Posterior cingulate gyrus (tissue), 11 donors: ENCODE measurements at regions not wholly inside any gene's neighbourhood (a gene's known extent, or its start where the extent isn't known, plus 50 kb on each side); places are given as distances from the start of the nearest gene placed in this dataset.
"Not testable (repeated sequence)": the region's sequence is repeated elsewhere in the genome, so short reads cannot be mapped to it uniquely, and the experiment has no call there.

Source experiments
- DNase-seq, 10 donors: peaks; one replicate each; pipeline versions ENCODE4 v3.0.0 to v3.0.0-alpha.2; 2020 to 2021; ENCODE audit warnings: mixed read lengths in 3 of 10
- intact Hi-C: fragments of 100-400 bp; cut with DNase I; formaldehyde crosslinking; loops from one replicate; pipeline ENCODE4 v1.15.1; 2023

DNA sequence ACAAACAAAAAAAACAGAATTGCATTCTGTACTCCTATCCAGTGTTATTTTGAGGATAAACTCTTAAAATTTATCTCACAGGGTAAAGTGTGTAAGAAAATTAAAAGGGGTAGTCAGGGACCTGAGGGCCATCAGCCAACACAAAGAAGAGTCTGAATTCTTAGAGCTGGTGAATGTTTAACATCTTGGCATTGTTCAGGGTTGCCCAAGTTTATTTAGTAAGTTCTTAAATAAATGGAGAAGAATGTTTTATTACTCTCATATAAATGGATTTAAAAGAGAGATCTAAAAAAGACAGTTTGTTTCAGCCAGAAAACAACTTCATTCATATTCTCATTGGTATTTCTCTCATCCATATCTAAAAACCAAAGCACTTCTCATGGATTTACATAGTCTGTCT is 171.7 kb downstream of the LACC1 start:
- intact Hi-C loops: loop anchor here (5.0 kb wide), 2 partner anchors 91 to 144 kb away; no protein-coding TSS in a partner anchor
- no peak for DNase-seq

DNA sequence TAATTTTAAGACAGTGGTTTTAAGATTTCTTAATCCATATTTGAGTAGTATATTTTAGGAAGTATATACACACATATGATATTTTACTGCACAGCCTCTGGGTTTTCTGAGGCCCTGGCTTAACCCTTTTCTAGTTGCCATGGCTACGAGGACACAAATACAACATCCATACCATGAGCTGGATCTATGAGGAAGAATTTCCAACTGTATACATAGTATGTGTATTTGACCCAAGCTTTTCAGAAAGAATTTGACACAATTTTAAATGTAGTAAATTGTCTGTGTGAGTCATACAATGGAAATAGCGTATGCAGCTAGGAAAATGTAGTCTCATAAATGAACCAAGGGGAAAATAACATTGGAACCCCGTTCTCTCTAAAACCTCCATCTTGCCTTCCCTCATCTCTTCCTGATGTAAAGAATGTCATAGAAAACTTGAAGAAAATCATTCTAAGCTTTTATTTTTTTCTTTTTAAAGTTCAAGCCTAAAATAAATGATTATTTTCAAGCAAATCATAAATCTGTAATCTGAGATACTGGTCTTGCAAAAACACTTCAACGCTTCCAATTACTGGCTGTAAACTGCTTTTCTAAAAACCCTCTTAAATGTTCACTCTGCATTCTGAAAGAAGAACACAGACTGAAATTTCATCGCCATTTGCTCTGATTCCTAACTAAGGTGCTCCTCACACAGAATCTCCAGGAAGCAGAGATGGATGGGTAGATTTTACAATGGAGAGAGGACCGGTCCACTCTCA is 172.4 kb downstream of the LACC1 start:
- intact Hi-C loops: loop anchor here (5.0 kb wide), 2 partner anchors 90 to 145 kb away; no protein-coding TSS in a partner anchor

DNA sequence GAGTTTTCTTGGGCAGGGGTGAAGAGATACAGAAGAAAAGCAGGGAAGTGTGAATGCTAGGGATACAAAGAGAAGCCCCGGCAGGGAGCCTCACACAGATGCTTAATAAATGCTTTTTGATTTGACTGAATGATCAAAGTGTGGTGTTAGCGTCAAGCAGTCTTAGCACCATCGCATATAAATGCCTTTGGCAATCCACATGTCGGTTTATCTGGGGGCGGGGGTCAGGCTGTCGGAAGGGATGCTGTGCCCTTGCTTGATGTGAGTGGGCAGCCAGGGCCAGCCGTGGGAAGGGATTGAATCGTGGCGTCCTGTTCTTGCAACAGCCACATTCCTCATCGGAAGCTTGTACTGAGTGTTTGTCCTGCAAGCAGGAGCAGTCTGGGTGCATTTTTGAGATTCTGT is 173.1 kb downstream of the LACC1 start:
- intact Hi-C loops: loop anchor here (5.0 kb wide), 2 partner anchors 90 to 145 kb away; no protein-coding TSS in a partner anchor
- peak in 7 of 10 donors; percentile 11 to 84 (median 26) for DNase-seq

More for the DNA sequence above, 172.4 kb downstream of the LACC1 start:
- no peak for DNase-seq

GRCh38 chr13:44053208-44053607 is 173.5 kb downstream of the LACC1 start:
- no peak for DNase-seq
- intact Hi-C loops: loop anchor here (5.0 kb wide), 2 partner anchors 89 to 146 kb away; no protein-coding TSS in a partner anchor

- DNase-seq: no peak
- intact Hi-C loops: loop anchor here (5.0 kb wide), 2 partner anchors 88 to 147 kb away; no protein-coding TSS in a partner anchor
Observed at GRCh38 chr13:44054525-44054924, 174.8 kb downstream of the LACC1 start.

DNA sequence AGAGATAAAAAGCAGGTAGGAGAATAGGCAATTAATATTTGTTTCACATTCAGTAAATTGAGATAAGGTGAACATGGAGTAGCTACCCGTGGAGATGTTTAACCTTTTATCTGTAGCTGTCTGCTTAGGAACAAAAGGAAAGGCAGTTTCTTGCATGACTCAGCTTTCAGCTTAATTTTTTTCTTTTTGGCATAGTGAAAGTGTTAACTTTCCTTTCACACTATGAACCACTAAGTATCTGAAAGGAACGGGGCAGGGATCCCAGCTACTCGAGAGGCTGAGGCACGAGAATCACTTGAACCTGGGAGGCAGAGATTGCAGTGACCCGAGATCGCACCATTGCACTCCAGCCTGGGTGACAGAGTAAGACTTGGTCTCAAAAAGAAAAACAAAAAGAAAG is 176.0 kb downstream of the LACC1 start:
- DNase-seq, intact Hi-C loops: not testable (repeated sequence)

DNA sequence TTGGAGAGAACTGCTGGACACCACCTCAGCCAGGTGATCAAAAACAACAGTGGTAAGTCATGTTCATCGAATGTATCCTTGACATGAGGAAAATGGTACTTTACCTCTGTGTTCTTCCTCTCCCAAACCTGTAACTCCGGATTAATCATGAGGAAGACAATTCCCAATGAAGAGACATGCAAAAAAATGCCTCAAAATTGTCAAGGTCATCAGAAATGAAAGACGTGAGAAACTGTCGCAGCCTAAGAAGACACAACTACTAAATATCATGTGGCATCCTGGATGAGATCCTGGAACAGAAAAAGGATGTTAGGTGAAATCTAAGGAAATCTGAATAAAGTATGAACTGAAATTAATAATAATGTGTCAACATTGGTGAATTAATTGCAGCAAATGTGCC is 178.4 kb downstream of the LACC1 start:
- no peak for DNase-seq
- intact Hi-C loops: no loop called here

GRCh38 chr13:44058624-44059215 is 179.0 kb downstream of the LACC1 start:
- intact Hi-C loops: no loop called here
- DNase-seq: no peak

DNA sequence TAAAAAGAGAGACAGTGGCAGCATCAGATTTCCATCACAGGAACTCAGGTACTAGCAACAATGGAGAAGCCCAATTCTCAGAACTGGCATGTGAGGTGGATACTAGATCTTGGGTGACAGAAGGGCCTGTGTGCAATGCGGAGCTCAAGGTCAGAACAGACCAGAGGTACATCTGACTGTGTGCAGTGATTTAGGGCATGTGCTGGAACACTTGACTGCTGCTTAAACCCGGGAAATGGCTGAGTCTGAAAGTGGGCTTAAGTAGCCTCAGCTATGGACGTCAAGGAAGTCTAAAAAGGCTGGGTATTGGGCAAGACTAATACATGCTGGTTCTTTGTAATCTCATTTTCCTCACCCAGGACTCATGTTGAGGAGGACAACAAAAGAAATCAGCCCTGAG is 182.2 kb downstream of the LACC1 start:
- DNase-seq: no peak
- intact Hi-C loops: no loop called here

GRCh38 chr13:44063467-44063866 is 183.8 kb downstream of the LACC1 start:
- no peak for DNase-seq
- intact Hi-C loops: no loop called here

DNA sequence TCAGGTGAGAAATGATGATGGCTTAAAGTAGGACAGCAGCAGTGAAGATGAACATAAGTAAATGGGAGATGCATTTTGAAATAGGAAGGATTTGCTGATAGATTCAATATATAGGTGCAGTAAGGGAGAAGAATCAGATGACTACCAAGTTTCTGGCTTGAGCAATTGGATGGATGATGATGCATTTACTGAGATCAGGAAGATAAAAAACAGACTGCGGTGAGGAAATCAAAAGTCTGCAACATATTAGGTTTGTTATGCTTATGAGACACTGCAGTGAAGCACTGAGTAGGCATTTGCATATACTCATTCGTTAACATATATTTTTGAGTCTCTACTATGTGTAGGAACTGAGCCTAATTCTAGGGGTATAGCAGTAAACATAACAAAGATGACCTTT is 184.2 kb downstream of the LACC1 start:
- intact Hi-C loops: no loop called here
- DNase-seq: no peak

DNA sequence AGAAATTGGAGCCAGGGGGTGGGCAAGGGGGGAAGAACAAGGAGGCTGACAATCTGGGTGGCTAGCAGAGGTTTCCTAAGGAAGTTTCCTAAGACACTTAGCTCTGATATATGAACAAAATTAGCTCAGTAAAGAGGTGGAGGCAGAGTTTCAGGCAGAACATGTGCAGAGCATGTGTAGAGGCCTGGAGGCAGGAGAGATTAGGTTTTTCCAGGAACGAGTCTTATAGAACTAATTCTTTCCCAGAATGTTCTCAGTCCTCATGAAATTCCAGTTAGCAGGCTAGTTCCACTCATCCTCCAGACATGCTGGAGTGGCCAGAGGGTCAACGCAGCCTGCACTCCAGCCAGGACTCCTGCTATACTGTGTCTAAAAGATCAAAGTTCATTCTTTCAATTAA is 184.7 kb downstream of the LACC1 start:
- DNase-seq: no peak
- intact Hi-C loops: no loop called here

GRCh38 chr13:44068169-44068568 is 188.5 kb downstream of the LACC1 start:
- DNase-seq: no peak
- intact Hi-C loops: no loop called here

- intact Hi-C loops: no loop called here
- no peak for DNase-seq
Observed at GRCh38 chr13:44068737-44069136, 189.0 kb downstream of the LACC1 start.

DNA sequence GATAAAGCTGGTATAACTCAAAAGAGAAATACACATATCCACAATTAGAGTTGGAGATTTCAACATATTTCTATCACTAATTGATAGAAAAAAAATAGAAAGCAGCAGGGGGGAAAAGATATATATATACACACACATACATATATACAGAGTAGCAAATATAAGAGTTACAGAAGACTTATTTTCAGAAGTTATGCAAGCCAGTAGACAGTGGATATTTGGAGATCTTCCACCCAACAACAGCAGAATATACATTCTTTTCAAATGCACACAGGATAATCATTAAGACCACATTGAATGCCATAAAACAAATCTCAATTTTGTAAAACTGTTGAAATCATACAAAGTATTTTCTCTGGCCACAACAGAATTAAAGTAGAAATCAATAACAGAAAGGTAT is 192.8 kb downstream of the LACC1 start:
- intact Hi-C loops: no loop called here
- no peak for DNase-seq

- intact Hi-C loops: no loop called here
- no peak for DNase-seq
Observed at GRCh38 chr13:44074611-44075010, 194.9 kb downstream of the LACC1 start.

- intact Hi-C loops: no loop called here
- no peak for DNase-seq
Observed at GRCh38 chr13:44075113-44075512, 195.4 kb downstream of the LACC1 start.

DNA sequence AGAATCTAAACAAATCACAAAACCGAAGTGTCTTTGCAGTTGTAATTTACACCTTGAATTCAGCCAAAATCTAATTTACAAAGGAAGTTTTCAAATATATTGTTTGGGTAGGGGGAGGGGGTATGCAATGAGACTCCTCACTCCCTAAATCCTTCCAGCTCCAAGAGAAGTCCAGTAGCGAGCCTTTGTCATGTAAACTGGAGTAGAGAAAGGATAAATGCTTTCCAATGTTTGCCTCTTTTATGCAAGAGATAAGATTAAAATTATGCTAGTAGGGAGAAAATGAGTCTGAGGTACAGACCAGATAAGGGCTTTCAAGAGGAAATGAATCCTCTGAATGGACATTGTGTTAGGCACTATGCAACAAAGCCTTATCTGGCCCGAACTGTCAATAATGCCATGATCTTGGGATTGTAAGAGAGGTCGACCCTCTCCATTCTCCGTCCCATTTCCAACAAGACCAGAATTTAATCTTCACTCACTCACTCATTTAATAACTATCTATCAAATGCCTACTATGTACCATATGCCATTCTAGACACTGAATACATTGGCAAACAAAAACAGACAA is 199.2 kb downstream of the LACC1 start:
- intact Hi-C loops: no loop called here
- DNase-seq: no peak

GRCh38 chr13:44079413-44080205 is 199.9 kb downstream of the LACC1 start:
- intact Hi-C loops: no loop called here
- DNase-seq: no peak

DNA sequence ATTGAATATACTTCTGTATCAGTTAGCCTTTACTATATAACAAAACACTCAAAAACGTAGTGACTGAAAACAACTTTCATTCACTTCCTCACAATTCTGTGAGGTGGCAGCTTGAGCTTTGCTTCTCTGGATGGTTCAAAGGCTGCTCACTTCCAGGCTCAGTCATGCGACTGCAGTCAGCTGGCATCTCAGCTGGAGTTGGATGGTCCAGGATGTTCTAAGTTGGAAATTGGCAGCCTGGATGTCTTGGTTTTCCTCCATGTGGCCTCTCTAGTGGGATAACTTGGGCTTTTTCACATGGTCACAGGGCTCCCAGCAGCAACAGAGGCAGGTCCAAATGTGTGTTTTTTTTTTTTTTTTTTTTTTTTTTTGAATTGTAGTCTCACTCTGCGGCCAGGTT is 204.4 kb downstream of the LACC1 start:
- intact Hi-C loops: no loop called here
- DNase-seq: peak in 2 of 10 donors; percentile 8 to 15

- intact Hi-C loops: no loop called here
- DNase-seq: no peak
Observed at GRCh38 chr13:44086389-44086788, 206.7 kb downstream of the LACC1 start.
